Activated naive CD4-positive, alpha-beta T cell treated with anti-CD3 and anti-CD28 coated beads, Interleukin-2, amount 50 U/mL, for 72 hours (primary cell): ENCODE measurements at regions not wholly inside any gene's neighbourhood (a gene's known extent, or its start where the extent isn't known, plus 50 kb on each side); places are given as distances from the start of the nearest gene placed in this dataset.
A peak's percentile ranks its signal among the peaks of the same experiment; 100 is the strongest.

Experiments
- ATAC-seq, 2 donors: fragments of 150-1000 bp; cut with Tn5 transposase; 2 replicates each; pipeline ENCODE4 v1.10.0; 2021; ENCODE audit warnings: mild to moderate bottlenecking in 2 of 2, moderate library complexity in 2 of 2
- DNase-seq, 2 donors: peaks; one replicate each; pipeline ENCODE4 v3.0.0; 2021 to 2022; ENCODE audit warnings: low spot score in 2 of 2
- H3K27ac Mint-ChIP-seq, 2 donors: one replicate each; pipeline ENCODE4 v1.8.0; 2022; ENCODE audit warnings: mild to moderate bottlenecking in 2 of 2, mixed read lengths in 2 of 2
- H3K36me3 Mint-ChIP-seq, 2 donors: one replicate each; pipeline ENCODE4 v1.8.0; 2022; ENCODE audit warnings: mixed read lengths in 2 of 2
- H3K9me3 Mint-ChIP-seq, 2 donors: one replicate each; pipeline ENCODE4 v1.8.0; 2022; ENCODE audit warnings: mixed read lengths in 2 of 2

DNA sequence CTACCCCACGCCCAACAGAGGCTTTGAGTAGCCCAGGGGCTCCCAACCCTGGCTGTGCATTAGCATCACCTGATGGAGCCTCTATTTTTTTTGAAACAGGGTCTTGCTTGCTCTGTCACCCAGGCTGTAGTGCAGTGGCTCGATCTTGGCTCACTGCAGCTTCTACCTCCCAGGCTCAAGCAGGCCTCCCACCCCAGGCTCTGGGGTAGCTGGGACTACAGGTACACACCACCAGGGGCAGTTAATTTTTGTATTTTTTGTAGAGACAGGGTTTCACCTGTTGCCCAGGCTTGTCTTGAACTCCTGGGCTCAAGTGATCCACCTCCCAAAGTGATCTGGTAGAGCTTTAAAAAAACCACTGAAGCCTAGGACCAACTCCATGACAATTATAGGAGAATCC is 394.8 kb upstream of the ATP5MC3 start:
- no peaks in the 10 kb centered on the region for H3K9me3 Mint-ChIP-seq
- no peak for ATAC-seq
- DNase-seq, result no peak
- no peaks in the 10 kb centered on the region for H3K36me3 Mint-ChIP-seq
- no peak overlapping the region for H3K27ac Mint-ChIP-seq

DNA sequence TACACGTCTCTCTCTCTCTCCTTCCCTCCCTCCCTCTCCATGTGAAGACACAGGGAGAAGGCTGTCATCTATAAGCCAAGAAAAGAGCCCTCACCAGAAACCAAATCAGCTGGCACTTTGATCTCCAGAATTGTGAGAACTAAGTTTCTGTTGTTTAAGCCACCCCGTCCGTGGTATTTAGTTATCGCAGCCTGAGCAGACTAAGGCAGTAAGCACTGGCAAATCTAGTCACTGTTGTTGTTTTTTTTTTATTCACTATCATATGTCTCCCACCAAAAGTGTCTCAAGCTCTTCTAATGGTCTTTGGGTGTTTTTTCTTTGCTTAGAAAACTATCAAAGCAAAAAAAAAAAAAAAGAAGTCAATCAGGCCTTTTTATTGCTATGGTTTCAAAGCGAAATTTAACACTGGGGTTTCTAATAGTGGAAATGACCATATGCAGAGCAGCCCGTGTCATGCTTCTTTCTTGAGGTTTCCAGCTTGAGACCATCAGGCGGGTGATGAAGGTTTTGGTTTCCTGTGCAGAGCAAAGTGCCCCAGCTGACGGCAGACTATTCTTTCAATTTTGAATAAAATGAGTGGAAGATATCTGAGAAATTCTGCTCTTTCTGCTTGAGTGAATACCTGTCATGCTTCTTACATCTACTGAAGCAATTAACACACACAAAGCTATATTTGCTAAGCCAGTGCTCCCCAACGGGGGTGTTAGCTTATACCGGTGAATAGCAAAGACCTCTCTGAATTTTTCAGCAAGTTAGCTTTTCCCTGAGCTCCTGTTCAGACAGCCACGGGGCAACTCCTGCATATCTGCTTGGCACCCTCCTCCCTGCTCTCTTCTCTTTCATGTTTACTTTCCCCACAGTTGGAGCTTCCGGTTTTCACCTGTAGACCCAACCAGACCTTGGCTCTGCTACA is 394.1 kb upstream of the ATP5MC3 start:
- DNase-seq (no peak), ATAC-seq (no peak)
- H3K9me3 Mint-ChIP-seq, result peaks cover 0 to 2% of the 10 kb centered on the region in 2 donors
- H3K36me3 Mint-ChIP-seq, result no peaks in the 10 kb centered on the region
- no peak overlapping the region for H3K27ac Mint-ChIP-seq

DNA sequence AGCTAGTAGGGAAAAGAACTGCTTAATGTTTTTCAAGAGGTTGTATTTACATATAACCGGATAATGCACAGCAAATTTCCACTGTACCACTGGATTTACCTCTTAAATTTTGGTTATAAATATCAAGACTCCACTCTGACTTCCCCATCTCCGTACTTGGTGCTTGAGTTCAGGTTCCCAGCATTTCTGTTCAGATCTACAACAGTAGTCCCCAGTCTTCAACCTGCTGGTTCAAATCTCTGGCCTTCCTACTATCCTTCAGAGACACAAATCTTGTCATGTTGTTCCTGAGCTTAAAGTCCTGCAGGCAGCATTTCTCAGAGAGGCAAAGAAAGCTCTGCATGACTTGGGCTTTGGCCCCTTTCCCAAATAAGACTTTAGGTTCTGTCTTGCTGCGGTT is 392.6 kb upstream of the ATP5MC3 start:
- Mint-ChIP-seq H3K36me3 (no peaks in the 10 kb centered on the region), H3K27ac (no peak overlapping the region)

DNA sequence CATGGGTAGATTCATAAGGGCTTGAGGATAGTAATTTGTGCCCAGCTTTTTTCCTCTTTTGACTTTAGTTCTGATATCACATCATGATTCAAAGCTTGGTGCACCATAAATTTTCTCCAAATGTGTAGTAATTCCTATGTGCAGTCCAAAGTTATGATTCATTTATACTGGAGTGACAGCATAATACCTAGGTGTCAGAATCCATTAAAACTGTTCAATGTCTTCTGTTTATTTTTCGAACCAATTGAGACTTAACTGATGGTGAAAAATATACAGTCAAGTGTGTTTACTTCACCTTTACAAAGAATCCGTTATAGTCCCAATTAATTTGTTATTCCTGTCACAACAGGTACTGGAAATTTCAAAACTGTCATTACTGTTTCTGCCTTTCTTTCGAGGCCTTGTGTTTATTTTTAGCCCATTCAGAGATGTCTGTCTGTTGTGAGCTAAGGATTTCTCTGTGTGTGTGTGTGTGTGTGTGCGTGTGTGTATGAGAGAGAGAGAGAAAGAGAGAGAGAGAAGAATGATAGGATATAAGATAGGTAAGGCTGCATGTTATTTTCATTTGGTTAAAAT is 389.7 kb upstream of the ATP5MC3 start:
- Mint-ChIP-seq H3K36me3 (no peaks in the 10 kb centered on the region), H3K27ac (peak overlapping the region in 1 of 2 donors; percentile 73), H3K9me3 (peaks cover 0 to 4% of the 10 kb centered on the region in 2 donors)
- DNase-seq (no peak), ATAC-seq (no peak)

More for the DNA sequence above, 392.6 kb upstream of the ATP5MC3 start:
- no peak for DNase-seq
- peaks cover 0 to 4% of the 10 kb centered on the region in 2 donors for H3K9me3 Mint-ChIP-seq
- no peak for ATAC-seq

DNA sequence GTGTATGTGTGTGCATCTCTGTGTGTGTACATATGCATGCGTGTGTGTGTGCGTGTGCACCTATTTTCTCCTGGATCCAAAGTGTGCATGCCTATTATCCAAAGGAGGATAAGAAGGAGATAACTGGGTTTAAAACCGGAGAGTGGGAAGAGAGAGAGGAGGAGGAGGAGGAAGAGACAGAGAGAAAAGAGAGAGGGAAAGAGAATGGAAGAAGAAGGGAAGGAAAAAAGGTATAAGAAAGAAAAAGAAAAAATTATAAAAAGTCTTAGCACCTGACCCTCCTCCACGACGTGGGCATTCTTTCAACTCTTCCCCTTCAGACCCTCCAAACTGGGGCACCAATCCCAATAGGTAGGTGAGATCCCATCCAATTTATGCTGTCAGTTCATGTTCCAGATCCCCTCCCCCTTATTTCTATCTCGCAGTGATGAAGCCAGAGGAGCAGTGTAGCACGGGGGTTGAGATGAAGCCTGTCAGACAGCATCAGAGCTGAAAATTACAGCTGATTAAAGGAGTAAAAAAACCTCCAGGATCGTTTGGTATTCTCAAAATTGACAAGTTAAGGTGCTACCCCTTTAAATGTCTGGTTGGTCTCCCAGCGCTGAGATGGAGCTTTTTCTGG is 386.7 kb upstream of the ATP5MC3 start:
- DNase-seq (no peak), ATAC-seq (no peak)
- peaks cover 0 to 4% of the 10 kb centered on the region in 2 donors for H3K9me3 Mint-ChIP-seq
- H3K36me3 Mint-ChIP-seq, result no peaks in the 10 kb centered on the region
- H3K27ac Mint-ChIP-seq, result no peak overlapping the region

DNA sequence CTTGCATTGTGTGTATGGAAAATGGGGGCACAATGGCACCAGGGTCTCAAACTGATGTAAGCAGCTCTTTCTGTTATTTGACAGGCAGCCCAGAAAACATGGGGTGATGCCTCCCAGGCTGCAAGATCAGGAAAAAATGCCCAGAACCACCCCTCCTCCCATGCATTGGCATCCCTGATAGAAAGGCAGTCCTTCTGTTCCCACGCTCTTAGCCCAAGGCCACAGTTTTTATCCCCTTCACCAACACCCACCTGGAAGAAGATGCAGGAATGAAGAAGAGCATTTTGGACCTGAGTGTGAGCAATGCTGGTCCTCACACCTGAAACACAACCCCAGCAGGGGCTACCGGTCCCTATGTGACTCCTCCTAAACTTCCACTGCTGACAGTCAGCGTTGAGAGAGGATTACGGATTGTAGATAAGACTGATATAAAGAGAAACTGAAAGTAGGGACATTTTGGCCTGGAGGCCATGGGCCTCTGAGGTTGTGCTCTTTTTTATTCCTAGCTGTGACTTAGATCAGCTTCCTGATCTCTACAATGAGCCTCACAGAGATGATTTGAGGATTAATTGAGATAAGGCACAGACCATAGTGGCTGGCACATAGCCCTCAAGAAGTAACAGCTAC is 386.0 kb upstream of the ATP5MC3 start:
- ATAC-seq (no peak), DNase-seq (no peak)
- H3K36me3 Mint-ChIP-seq, result no peaks in the 10 kb centered on the region
- H3K27ac Mint-ChIP-seq, result no peak overlapping the region
- H3K9me3 Mint-ChIP-seq, result peaks cover 0 to 4% of the 10 kb centered on the region in 2 donors

DNA sequence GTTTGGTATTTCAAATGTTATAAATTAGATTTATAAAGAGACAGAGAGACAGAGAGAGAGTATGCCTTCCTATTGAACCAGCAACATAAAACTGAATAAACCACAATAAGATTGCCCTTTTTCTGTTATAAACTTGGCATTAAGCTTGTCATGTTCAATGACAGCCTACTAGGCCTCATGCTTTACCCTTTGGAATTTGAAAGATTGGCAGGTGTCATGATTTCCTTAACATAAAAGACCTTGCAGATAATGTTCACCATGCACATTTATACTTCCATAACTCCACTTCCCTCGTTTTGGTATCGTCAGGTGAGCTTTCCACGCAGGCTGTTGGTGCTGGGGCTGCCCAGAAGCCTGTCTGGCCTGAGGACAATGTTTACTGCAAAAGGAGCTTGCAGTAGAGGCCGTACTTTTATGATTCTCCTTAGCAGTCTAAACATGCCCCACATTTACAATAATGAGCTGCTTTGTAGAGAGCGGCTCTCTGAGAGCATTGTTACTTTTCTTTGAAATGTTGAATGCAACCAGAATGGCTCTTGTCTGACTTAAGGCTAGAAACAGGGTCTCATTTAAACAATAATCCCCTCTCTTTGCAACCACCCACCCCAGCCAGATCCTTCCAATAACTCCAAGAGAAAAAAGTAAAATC is 379.1 kb upstream of the ATP5MC3 start:
- DNase-seq (no peak), ATAC-seq (no peak)

DNA sequence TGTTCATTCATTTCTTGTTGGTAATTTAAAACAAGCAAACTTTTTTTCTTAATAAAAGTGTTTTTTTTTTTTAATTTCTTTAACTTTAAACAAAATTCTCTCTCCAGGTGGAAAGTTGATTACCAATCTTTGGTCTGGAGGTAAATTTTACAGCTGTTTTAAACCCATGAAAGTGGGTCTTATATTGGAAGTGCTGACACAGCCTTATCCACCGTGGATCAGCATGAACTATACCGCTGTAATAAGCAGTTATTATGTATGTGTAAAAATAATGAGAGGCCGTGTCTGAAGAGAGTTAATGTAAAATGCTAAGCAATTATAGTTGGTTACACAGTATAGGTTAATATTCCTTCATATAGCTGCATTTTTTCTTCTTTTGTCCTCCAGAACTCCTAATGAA is 378.1 kb upstream of the ATP5MC3 start:
- DNase-seq, result no peak
- H3K36me3 Mint-ChIP-seq, result no peaks in the 10 kb centered on the region
- no peak overlapping the region for H3K27ac Mint-ChIP-seq
- ATAC-seq, result no peak
- H3K9me3 Mint-ChIP-seq, result no peaks in the 10 kb centered on the region

More for the DNA sequence above, 379.1 kb upstream of the ATP5MC3 start:
- Mint-ChIP-seq H3K9me3 (no peaks in the 10 kb centered on the region), H3K27ac (no peak overlapping the region), H3K36me3 (no peaks in the 10 kb centered on the region)

DNA sequence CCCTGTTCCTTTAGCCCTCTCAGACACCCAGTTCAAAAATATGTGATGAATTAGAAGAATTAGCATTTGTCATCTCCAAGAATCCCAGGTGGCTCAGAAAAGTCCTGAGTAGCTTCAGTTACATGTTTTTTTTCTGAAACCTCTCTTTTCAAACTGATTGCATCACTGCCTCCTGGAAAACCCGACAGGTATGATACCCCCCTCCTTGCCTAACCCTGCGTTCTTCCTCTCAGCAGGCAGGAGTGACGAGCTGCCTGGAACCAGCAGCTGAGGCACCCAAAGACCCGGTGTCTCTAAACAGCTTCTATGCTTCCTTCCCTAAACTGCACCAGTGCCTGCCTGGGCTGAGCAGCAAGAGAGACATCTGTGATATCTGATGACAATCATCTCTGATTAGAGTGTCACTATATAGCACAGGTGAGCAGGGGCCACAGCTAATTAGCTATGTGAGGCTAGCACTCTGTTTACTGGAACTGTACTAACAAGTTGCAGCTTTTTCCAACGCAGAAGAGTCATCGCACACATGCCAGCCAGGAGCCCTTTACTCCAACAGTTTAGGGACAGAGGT is 376.4 kb upstream of the ATP5MC3 start:
- Mint-ChIP-seq H3K36me3 (no peaks in the 10 kb centered on the region), H3K9me3 (no peaks in the 10 kb centered on the region), H3K27ac (no peak overlapping the region)
- DNase-seq, result no peak
- ATAC-seq, result no peak

DNA sequence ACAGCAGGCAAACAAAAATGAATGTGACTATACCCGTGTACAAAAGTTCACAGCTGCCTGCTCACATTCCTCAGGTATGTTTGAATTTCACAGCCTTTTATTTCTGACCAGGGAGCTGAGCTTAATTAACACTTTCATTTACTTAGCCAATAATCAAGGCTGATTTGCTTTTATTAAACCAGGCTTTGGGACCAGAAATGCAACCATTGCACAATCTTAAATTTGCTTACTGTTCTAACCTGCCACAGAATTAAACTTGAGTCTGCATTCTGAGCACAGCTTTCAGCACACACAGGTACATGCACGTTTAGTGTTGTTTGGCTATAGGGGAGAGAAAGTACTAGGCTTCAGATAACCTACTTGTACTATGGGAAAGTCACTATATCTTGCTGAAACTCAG is 372.4 kb upstream of the ATP5MC3 start:
- ATAC-seq (no peak), DNase-seq (no peak)
- Mint-ChIP-seq H3K9me3 (no peaks in the 10 kb centered on the region), H3K27ac (no peak overlapping the region), H3K36me3 (no peaks in the 10 kb centered on the region)

DNA sequence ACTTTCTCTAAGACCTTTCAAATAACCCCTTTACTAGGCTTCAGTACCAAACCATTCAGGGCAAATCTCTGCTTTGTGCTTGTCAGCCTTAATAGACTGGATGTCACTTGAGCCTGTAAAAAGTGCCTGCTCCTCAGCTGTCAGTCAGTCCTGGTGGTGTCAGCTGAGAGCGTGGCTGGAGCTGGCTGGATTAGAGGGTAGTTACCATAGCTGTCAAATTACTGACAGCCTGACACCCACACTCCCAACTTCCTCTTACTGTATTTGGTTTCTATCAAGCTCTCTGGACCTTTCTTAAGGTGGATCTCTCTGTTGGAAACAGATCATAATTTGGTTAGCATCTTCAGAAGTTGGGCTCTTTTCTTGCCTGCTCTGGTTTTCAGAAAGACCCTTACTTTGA is 371.4 kb upstream of the ATP5MC3 start:
- ATAC-seq, result no peak

DNA sequence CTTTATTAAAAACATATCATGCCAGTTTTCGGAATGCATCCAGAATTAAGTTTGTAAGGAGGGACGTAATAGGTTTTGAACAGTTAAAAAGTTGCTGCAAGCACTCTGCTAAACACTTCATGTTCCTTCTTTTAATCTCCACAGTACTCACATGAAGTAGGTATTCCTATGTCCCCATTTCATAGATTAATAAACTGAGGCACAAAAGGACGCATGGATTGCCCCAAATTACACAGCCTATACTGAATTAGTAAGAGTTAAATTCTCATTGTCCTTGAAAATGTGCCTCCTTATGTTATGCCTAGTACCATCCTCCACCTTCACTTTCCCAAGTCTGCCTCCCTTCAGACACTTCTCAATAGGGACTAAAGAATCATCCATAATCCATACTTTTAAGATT is 358.9 kb upstream of the ATP5MC3 start:
- DNase-seq, result no peak
- no peak overlapping the region for H3K27ac Mint-ChIP-seq
- no peaks in the 10 kb centered on the region for H3K36me3 Mint-ChIP-seq
- H3K9me3 Mint-ChIP-seq, result peaks cover 8 to 9% of the 10 kb centered on the region in 2 donors
- no peak for ATAC-seq

More for the DNA sequence above, 371.4 kb upstream of the ATP5MC3 start:
- DNase-seq, result no peak
- Mint-ChIP-seq H3K36me3 (no peaks in the 10 kb centered on the region), H3K27ac (no peak overlapping the region), H3K9me3 (no peaks in the 10 kb centered on the region)

DNA sequence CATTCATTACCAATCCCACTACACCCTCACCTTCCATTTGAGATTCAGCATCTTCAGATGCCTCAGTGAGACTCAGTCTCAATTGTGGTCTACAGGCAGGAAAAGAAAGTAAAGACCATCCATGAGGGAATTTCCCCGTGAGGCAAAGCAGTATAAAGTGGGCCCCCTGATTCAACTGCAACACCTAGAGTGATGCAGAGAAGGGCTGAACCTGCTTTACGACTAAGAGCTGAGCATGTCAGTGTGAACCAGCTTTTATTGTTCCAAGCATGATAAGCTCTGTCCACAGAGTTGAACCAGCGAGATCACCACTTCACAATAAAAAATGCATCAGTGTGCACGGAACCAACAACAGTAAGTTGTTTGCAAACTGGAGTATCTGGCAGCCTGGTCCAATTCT is 357.6 kb upstream of the ATP5MC3 start:
- DNase-seq, result no peak
- no peak overlapping the region for H3K27ac Mint-ChIP-seq
- no peaks in the 10 kb centered on the region for H3K36me3 Mint-ChIP-seq
- peaks cover 5 to 8% of the 10 kb centered on the region in 2 donors for H3K9me3 Mint-ChIP-seq
- ATAC-seq, result no peak

DNA sequence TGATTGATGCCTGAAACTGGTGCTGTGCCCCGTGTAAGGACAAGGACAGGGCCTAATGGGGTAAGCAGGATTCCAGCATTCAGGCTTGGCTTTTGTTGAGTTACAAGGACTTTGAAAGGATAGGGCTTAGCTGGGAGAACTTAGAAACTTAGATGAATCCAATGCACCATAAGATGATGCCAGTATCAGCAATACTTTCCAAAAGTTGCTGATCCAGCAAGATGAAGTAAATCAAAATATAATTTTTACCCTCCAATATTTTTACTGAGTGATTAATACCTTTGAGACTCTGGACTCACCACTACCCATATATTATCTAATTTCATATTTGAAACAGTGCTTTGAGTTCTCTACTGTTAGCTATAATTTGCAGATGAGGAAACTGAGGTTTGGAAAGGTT is 354.5 kb upstream of the ATP5MC3 start:
- DNase-seq (no peak), ATAC-seq (no peak)
- Mint-ChIP-seq H3K27ac (no peak overlapping the region), H3K36me3 (no peaks in the 10 kb centered on the region), H3K9me3 (peaks cover 4% of the 10 kb centered on the region in 2 donors)

DNA sequence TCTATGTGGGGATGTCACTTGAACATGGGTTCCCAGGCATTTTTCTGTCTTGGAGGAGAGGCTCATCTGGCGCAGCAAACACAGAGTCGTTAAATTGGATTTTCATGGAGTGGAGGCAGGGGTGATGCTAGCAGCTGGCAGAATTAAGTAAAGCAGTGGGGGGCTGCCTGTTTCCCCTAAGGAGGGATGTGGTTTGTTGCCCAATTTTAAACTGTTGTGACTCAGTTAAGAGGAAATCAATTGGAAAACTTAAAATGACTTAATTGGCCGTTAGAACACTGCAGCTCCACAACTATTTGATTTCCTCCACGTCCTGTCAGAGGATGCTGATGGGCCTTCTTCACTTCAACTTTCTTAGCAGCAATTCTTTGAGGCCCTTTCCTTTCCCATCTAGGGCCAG is 354.1 kb upstream of the ATP5MC3 start:
- DNase-seq (no peak), ATAC-seq (no peak)
- H3K36me3 Mint-ChIP-seq, result no peaks in the 10 kb centered on the region
- H3K9me3 Mint-ChIP-seq, result peaks cover 4% of the 10 kb centered on the region in 2 donors
- no peak overlapping the region for H3K27ac Mint-ChIP-seq

DNA sequence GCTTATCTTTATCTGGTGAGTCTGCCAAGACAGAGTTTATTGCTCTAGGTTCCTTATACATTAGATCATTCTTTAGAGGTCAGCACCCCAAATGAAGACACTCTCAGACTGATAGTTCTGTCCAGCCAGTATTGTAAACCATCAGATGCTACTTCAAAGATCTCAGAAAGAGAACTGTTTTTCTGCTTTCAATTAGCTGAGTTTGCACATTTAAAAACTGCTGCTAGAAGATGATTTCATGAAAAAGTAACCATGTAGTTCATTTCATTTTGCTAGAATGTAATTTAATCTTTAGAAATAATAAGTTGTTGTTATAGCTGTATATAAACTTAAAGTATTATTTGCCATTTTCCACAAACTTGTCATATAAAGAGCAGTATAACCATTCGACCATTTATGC is 344.5 kb upstream of the ATP5MC3 start:
- ATAC-seq (no peak), DNase-seq (no peak)
- no peak overlapping the region for H3K27ac Mint-ChIP-seq
- H3K9me3 Mint-ChIP-seq, result peaks cover 0 to 3% of the 10 kb centered on the region in 2 donors
- no peaks in the 10 kb centered on the region for H3K36me3 Mint-ChIP-seq
